ENCODE measurements at regions not wholly inside any gene's neighbourhood (a gene's known extent, or its start where the extent isn't known, plus 50 kb on each side); places are given as distances from the start of the nearest gene placed in this dataset.

GRCh38 chr1:209377995-209378394 lies 205.5 kb upstream of the CAMK1G start:
- Histone ChIP-seq H4K20me1 (ENCODE audit: insufficient read depth, low read length) (no peaks in the 10 kb centered on the region), H3K4me2 (ENCODE audit: low read length) (no peak overlapping the region), H3K9me3 (ENCODE audit: insufficient read depth, low read depth, low read length) (no peaks in the 10 kb centered on the region), H3K9ac (ENCODE audit: low read length) (no peak overlapping the region), H3K4me1 (ENCODE audit: insufficient read depth, low read length) (peaks cover 8% of the 10 kb centered on the region), H3K27me3 (ENCODE audit: insufficient read depth, low read length) (no peaks in the 10 kb centered on the region), H3K4me3 (ENCODE audit: insufficient read depth, low read depth, low read length) (no peak overlapping the region), H3K36me3 (ENCODE audit: insufficient read depth, low read length) (no peaks in the 10 kb centered on the region), H2AFZ (ENCODE audit: low read depth, low read length) (no peak overlapping the region), H3K79me2 (ENCODE audit: insufficient read depth, low read length) (no peaks in the 10 kb centered on the region), H3K27ac (ENCODE audit: low read depth, low read length) (no peak overlapping the region)
- H3K4me1 Mint-ChIP-seq (ENCODE audit: low read depth, unreplicated experiment), result peaks cover 36% of the 10 kb centered on the region
- no peaks in the 10 kb centered on the region for H3K27me3 Mint-ChIP-seq (ENCODE audit: low read depth, unreplicated experiment)
- H3K4me3 Mint-ChIP-seq (ENCODE audit: unreplicated experiment), result no peak overlapping the region
- H3K9me3 Mint-ChIP-seq (ENCODE audit: unreplicated experiment), result no peaks in the 10 kb centered on the region
- FAIRE-seq (no peak), DNase-seq (ENCODE audit: low read depth) (no peak)
- no peaks in the 10 kb centered on the region for H3K36me3 Mint-ChIP-seq (ENCODE audit: low read depth, unreplicated experiment)
- TF ChIP-seq CTCF (IDR thresholded peaks at IDR 0.05; ENCODE audit: insufficient read depth, low read depth, low read length), result no peak
- TF ChIP-seq EZH2 (IDR thresholded peaks at IDR 0.05; ENCODE audit: insufficient read depth, low read length), result no peak
- no peak overlapping the region for H3K27ac Mint-ChIP-seq (ENCODE audit: unreplicated experiment)

GRCh38 chr1:209379280-209379679 lies 204.2 kb upstream of the CAMK1G start:
- Histone ChIP-seq H3K79me2 (ENCODE audit: insufficient read depth, low read length) (no peaks in the 10 kb centered on the region), H3K36me3 (ENCODE audit: insufficient read depth, low read length) (no peaks in the 10 kb centered on the region), H3K4me1 (ENCODE audit: insufficient read depth, low read length) (peaks cover 8% of the 10 kb centered on the region), H3K4me2 (ENCODE audit: low read length) (no peak overlapping the region), H3K27me3 (ENCODE audit: insufficient read depth, low read length) (no peaks in the 10 kb centered on the region), H4K20me1 (ENCODE audit: insufficient read depth, low read length) (no peaks in the 10 kb centered on the region), H3K9ac (ENCODE audit: low read length) (no peak overlapping the region), H3K4me3 (ENCODE audit: insufficient read depth, low read depth, low read length) (no peak overlapping the region), H2AFZ (ENCODE audit: low read depth, low read length) (no peak overlapping the region), H3K27ac (ENCODE audit: low read depth, low read length) (no peak overlapping the region), H3K9me3 (ENCODE audit: insufficient read depth, low read depth, low read length) (no peaks in the 10 kb centered on the region)
- FAIRE-seq (no peak), DNase-seq (ENCODE audit: low read depth) (no peak)
- Mint-ChIP-seq H3K9me3 (ENCODE audit: unreplicated experiment) (no peaks in the 10 kb centered on the region), H3K4me1 (ENCODE audit: low read depth, unreplicated experiment) (peaks cover 48% of the 10 kb centered on the region), H3K27me3 (ENCODE audit: low read depth, unreplicated experiment) (no peaks in the 10 kb centered on the region), H3K27ac (ENCODE audit: unreplicated experiment) (no peak overlapping the region), H3K36me3 (ENCODE audit: low read depth, unreplicated experiment) (no peaks in the 10 kb centered on the region), H3K4me3 (ENCODE audit: unreplicated experiment) (no peak overlapping the region)
- TF ChIP-seq EZH2 (IDR thresholded peaks at IDR 0.05; ENCODE audit: insufficient read depth, low read length) (no peak), CTCF (IDR thresholded peaks at IDR 0.05; ENCODE audit: insufficient read depth, low read depth, low read length) (no peak)

- no peak overlapping the region for H3K27ac ChIP-seq (ENCODE audit: low read depth, low read length)
- H3K36me3 ChIP-seq (ENCODE audit: insufficient read depth, low read length), result no peaks in the 10 kb centered on the region
- no peak overlapping the region for H3K9ac ChIP-seq (ENCODE audit: low read length)
- TF ChIP-seq CTCF (IDR thresholded peaks at IDR 0.05; ENCODE audit: insufficient read depth, low read depth, low read length) (no peak), EZH2 (IDR thresholded peaks at IDR 0.05; ENCODE audit: insufficient read depth, low read length) (no peak)
- no peak overlapping the region for H3K4me3 ChIP-seq (ENCODE audit: insufficient read depth, low read depth, low read length)
- H4K20me1 ChIP-seq (ENCODE audit: insufficient read depth, low read length), result no peaks in the 10 kb centered on the region
- H2AFZ ChIP-seq (ENCODE audit: low read depth, low read length), result no peak overlapping the region
- H3K4me2 ChIP-seq (ENCODE audit: low read length), result no peak overlapping the region
- no peaks in the 10 kb centered on the region for H3K27me3 Mint-ChIP-seq (ENCODE audit: low read depth, unreplicated experiment)
- H3K79me2 ChIP-seq (ENCODE audit: insufficient read depth, low read length), result no peaks in the 10 kb centered on the region
- H3K27ac Mint-ChIP-seq (ENCODE audit: unreplicated experiment), result no peak overlapping the region
- H3K4me1 Mint-ChIP-seq (ENCODE audit: low read depth, unreplicated experiment), result peaks cover 45% of the 10 kb centered on the region
- DNase-seq (ENCODE audit: low read depth) (no peak), FAIRE-seq (no peak)
- peaks cover 6% of the 10 kb centered on the region for H3K4me1 ChIP-seq (ENCODE audit: insufficient read depth, low read length)
- no peaks in the 10 kb centered on the region for H3K9me3 Mint-ChIP-seq (ENCODE audit: unreplicated experiment)
- H3K4me3 Mint-ChIP-seq (ENCODE audit: unreplicated experiment), result no peak overlapping the region
- H3K36me3 Mint-ChIP-seq (ENCODE audit: low read depth, unreplicated experiment), result no peaks in the 10 kb centered on the region
- no peaks in the 10 kb centered on the region for H3K9me3 ChIP-seq (ENCODE audit: insufficient read depth, low read depth, low read length)
- H3K27me3 ChIP-seq (ENCODE audit: insufficient read depth, low read length), result no peaks in the 10 kb centered on the region
Measured at GRCh38 chr1:209380420-209380819, 203.1 kb upstream of the CAMK1G start.
